NCI-H774 (cell line): ENCODE measurements at regions not wholly inside any gene's neighbourhood (a gene's known extent, or its start where the extent isn't known, plus 50 kb on each side); places are given as distances from the start of the nearest gene placed in this dataset.
A peak's percentile ranks its signal among the peaks of the same experiment; 100 is the strongest.
"Not testable (repeated sequence)": the region's sequence is repeated elsewhere in the genome, so short reads cannot be mapped to it uniquely, and the experiment has no call there.

ENCODE experiments used
- DNase-seq: peaks from one replicate; lab custom pipeline; 2025; lab: John Stamatoyannopoulos, UW

DNA sequence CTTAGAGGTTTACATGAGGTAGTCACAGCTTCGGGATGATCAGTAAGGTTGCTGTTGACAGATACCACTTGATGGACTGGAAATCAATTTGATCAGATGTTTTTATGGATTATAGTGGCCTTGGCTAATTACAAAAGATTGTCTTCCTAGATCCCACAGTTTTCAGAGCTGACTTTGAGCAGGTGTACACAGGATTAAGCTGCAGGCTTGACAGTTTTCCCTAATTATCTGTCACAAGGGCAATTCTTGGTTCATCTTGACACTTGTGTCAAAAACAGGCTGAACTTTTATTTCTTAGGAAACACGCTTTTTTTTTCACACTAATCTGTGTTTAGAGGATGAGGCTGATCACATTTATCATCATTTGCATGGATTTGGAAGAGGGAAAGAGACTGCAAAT lies 824.0 kb upstream of the PIK3C3 start:
- DNase-seq = no peak

DNA sequence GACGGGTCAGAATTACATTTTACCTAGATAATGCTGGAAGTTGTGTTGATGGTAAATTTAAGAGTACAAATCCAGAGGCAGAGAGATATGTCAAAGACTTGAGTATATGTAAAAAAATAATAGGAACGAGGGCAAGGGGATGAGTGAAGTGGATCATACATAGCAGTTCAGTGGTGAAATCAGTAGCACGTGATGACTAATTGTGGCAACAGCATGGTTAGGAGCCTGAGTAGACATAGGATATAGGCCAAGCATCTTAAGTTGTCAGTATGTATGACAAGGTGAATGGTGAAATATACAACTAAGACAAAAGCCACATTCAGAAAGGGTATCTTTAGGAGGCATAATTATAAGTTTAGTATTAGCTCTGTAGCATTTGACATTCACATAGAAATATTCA lies 826.5 kb upstream of the PIK3C3 start:
- DNase-seq = no peak

DNA sequence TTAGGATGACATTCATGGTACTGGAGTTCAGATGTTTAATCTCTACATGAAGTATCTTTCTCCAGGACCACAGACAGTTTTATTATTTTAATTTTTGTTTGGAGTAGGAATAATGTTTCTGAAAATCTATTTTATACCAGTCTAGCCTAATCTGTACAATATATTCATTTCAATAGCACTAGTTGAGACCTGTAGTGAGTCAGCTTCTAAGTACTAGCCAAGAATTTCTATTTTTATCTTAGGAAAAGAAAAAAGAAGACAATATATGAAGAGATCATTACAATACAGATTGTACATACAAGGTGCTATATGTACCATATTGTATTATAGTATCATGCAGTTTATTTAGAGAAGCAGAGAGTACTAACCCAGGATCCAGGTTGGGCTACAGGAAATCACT lies 826.9 kb upstream of the PIK3C3 start:
- no peak for DNase-seq

DNA sequence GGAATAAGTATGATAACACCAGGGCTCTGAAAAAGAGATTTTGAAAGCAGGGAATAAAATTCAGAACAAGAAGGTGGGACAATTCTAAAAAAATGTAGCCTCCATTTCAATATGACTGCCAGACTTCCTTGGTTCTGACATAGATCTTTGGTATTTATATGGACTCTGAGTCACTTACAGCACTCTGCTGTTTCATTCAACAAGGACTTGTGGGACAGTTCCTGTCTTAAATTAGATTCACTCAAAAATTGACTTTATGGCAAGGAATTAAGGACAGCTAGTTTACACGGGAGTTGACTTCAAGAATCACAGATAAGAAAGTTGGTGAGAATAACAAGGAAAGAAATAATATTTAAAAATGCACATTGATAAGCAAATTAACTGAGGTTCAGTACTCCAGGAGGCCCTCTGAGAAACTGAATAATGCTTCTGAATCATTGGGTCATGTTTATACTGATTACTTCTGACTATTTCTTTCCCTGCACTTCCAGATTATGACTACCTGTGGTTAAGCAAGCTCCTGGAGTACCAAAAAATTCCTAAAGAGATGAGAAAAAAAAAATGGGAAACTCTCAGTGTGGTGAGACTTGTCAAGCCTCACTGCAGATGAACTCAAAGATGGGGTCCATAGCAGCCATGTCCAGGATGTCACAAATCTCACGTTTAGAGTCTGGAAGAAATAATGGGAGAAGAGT lies 828.3 kb upstream of the PIK3C3 start:
- DNase-seq = no peak

DNA sequence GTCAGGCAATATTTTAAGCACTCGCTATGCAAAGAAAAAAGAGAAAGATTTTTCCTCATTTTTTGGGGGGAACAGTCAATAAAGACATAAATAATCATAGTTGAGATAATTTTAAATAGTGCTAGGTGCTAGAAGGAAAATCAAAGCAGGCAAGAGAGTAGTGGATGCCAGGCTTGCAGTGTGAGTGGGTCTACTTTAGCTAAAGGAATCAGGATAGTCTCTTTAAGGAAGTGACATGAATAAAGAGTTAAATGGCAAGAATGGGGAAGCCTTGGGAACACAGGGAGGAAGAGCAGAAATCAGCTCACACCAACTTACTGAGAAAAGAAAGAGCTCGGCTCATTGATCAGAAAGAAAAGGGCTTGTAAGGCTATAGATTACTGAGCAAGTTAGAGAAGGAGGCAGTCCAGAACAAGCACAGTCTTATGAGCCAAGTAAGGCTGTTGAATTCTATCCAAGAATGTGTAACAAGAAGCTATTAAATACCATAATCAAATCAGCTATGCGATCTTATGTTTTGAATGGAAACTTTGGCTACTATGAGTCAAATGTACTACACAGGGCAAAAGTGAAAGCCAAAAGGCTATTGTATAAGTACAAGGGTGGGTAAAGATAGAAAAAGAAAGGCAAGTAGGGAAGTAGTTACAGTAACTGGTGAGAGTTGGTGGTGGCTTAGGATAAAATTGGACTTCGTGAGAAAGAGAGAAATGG lies 833.8 kb upstream of the PIK3C3 start:
- no peak for DNase-seq

DNA sequence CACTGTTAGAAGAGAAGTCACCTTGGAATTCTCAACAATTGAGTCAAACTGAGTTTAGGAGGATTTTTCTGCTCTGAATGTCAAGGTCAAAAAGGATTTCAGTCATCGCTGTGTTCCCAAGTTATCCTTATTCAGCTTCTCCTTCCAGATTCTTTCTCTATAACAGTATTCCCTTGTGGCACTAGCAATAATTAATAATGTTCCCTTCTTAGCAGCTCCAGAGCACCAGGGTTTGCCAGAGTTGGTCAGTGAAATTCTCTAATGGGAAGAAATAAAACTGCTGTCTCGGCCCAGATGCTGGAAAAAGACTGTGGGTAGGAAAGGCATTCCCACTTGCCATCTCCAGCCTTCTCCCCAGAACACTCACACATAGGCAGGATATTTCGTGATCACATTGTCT lies 836.0 kb upstream of the PIK3C3 start:
- DNase-seq = no peak

DNA sequence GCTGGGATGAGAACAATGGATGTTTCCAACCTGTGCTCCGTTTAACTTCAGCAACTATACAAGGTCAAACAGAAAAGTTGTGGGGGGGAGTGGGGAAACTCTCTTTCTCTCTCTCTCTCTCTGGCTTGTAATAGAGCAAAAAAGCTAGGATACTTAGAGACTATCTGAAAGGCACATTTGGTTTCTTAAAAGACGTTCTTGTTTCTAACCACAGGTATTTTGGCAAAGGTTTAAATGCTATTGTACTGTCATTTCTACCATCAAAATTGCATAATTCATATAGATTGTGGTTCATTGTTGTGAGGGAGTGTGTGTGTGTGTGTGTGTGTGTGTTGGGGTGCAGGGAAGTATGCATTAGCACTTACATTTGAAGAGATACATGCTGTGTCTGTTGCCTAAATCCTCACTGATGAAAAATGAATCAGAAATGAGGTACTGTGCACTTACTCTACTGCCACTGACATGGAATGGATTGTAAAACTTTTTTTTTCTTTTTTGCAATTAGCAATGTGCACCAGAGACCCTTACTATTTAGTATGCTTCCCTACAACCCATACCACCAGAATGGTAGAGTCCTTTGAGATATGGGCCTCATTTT lies 841.0 kb upstream of the PIK3C3 start:
- no peak for DNase-seq

DNA sequence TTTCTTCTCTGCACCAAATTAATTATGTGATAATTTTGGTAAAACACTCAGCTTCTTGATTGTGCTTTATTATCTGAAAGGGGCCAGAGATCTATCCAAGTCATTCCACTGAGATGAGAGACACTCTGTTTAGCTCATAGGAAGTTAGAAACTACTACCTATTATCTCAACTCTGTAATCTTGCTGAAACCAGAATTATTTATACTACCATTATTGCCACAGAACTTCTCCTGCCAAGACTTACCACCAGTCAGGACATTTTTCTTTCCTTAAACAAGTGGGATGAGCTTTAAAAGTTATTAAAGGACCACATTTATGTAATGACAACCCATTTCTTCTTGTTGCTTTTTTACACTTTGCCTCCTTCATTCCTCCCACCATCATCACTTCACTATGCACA lies 855.6 kb upstream of the PIK3C3 start:
- DNase-seq = no peak

DNA sequence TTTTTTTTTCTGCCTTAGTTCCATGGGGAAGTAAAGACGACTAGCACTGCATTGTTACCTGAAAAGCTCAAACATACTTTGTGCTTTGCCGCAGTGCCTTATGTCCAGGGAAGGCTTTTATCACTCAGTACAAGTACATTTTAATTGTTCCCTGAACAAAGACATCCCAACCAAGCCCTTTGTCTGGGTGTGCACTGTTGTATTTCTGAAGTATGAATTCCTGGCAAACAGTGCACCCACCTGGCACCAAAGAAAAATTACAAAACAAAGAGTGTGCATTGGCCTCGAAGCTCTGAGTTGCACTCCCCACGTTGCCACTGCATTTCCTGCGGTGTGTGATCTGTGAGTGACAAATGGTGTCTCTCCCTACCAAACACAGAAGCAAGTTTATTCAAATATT lies 858.5 kb upstream of the PIK3C3 start:
- peak; percentile 76 for DNase-seq

DNA sequence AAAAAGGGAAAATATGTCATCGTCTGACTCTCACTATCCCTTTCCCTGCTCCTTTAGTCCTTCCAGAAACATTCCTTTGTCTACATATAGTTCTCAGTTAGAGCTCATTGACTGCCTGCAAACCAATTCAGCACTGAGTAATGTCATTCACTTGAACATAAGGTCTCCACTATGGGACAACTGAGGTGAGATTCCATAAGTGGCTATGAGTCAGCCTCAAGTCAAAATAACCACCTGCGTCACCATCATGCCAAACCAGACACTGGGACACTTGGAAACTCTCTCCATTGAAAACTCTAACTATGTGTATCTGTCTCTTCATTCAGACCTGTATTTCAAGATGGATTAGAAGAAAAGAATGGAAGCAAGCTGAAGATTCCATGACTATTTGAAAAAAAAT lies 878.0 kb upstream of the PIK3C3 start:
- no peak for DNase-seq

DNA sequence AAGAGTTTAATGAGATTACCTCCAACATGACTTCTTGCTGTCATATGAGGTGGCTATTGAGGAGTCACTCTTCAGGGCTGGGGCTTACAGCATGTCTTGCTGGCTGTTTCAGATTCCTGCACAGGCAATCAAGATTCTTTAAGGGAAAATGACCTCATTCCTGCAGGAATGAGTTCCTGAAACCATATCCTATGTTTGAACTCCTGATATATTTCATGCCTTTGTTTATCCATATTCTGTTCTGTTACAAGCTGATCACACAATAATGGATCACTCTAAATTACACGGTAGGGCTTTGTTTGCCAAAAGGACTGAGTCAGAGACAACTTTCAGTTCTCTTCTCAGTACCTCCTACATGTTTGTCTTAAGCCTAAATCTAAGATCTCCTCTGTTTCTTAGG lies 879.8 kb upstream of the PIK3C3 start:
- DNase-seq = no peak

DNA sequence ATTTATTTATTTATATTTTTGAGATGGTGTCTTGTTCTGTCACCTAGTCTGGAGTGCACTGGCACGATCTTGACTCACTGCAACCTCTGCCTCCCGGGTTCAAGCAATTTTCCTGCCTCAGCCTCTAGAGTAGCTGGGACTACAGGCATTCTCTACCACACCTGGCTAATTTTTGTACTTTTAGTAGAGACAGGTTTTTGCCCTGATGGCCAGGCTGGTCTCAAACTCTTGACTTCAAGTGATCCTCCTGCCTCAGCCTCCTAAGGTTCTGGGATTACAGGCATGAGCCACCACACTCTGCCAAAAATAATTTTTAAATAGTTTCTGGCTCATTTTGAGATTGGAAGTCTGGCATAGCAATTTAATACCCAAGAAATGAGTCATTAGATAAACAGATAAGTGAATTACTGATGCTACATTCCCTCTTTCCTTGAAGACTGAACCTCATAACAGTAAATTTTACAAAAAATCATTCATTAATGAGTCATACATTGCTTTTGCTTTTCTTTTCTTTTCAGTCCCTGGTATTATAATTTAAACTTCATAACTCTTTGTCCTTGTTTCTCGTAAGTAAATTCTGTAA lies 881.6 kb upstream of the PIK3C3 start:
- no peak for DNase-seq

DNA sequence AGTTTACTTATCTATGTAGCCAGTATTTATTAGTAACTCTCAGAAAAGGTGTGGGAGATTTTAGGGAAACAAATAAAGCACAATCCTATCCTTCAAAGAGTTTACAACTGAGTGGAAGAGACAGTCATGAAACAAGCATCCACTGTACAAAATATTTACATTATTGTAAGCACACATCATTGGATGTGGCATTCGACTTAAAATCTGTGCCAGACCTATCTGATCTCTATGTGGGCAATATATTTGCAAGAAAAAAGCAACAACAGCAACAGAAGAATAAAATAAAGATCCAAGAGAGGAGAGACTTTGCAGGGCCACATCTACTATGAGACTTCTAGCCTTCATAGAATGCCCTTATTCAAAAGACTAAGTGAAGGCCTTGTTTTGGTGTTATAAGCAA lies 882.1 kb upstream of the PIK3C3 start:
- DNase-seq = no peak

DNA sequence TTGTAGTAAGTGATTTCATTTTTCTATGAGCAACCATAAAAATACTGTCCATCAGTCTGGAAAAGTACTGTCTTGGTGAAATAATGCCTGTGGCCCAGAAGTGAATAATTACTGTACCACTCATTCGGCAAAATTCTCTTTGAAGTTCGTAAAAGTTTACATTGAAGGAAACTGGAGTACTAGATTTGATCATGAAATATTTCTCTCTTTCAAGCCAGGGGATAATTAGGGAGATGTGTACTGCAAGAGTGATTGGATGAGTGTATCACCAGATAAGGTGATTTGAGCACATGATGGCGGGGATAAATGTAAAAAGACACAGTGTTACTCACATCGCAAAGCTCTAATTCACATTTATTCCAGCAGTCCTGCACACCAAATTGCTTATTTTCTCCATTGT lies 883.2 kb upstream of the PIK3C3 start:
- DNase-seq = no peak

DNA sequence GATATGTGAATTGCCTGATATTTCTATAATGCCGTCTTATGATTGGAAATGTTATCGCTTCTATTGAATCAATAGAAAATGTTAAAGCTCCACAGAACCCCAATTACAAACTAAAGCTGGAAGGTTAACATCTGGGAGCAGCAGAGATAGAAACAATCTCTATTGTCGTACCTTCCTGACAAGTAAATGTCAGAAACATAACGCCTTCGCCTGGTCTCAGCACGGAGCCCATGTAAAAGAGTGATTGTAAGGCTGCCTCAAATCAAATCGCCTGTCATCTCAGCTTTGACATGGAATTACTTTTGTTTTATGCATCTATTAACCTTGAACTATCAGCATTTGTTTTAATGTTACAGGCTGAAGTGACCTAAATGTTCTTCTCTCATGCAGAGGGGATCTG lies 885.9 kb upstream of the PIK3C3 start:
- no peak for DNase-seq

DNA sequence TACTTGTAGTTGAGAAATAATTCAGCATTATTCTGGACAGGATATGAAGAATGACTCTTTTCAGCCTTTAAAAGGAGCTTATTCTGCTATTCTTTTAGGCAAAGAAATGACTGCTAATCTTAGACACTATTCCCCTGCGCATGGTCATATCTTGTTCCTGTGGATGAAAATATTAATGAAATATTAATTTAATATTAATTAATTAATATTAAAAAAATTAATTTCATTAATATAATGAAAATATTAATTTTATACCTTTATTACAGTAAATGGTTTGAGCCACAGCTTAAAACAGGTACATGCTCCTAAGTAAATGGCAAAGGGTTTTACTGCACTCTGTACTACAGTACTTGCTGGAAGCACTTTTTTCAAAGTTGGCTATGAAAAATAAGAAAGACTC lies 890.1 kb upstream of the PIK3C3 start:
- DNase-seq = no peak

DNA sequence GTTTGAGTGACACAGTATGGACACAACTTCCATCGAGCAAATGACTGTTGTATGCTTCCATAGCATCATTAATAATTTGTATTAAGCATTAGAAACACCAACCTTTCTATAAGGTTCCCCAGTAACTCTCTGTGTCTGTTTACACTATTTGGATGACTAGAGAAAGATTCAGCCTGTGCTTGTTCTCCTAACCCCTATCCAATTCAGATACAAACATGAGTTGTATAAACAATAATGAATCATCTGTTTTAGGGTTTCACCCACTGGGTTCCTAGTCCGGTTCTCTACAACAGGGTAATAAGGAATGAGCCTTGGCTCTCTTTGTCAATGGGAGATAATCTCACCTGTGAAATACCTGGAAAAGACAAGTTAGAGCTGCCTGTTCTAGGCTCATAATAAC lies 894.1 kb upstream of the PIK3C3 start:
- DNase-seq = no peak

DNA sequence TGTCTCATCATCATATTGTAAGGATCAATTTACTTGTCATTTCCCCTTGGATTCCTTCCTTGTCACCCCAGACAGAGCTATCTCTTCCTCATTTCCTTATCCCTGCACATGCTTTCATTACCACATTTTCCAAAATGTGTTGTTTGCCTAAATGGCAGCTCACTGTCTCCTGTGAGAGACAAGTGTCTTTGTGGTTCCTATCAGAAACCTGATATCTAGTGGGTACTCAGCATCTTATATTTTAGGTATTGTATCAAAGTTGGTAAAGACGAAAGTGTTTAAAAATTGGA lies 896.0 kb upstream of the PIK3C3 start:
- no peak for DNase-seq

DNA sequence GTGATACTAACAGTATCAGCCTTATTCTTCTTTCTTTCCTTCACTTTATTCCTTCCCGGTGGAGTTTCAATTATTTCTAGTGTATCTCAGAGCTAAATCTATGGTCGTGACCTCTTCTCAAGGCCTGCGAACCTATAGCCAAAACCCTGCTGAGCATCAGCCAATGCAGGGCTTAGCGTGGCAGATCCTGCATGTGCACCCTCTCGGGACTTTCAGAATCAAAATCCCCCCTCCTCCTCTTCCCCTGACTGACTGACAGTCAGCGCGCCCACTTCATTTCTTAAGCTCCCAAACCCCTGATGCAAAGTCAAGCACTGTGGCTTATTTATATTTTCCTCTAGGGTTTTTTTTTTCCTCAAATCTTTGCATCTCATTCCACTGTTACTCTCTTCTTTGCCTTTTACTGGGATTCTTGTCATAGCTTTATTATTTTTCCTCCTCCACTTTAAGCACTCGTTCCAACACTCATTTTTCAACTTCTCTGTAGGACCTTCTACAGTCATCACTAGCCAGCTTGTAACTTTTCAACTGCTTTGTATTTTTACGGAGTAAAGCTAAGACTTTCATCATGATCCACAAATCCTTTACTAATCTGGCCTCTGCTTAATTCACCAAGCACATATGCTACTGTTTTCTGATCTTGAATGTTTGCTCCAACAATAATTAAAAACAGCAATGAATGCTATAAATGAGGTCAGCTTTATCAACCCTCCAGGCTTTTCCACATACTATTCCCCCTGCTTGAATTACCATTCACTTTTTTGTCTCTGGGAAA lies 896.5 kb upstream of the PIK3C3 start:
- DNase-seq = no peak

DNA sequence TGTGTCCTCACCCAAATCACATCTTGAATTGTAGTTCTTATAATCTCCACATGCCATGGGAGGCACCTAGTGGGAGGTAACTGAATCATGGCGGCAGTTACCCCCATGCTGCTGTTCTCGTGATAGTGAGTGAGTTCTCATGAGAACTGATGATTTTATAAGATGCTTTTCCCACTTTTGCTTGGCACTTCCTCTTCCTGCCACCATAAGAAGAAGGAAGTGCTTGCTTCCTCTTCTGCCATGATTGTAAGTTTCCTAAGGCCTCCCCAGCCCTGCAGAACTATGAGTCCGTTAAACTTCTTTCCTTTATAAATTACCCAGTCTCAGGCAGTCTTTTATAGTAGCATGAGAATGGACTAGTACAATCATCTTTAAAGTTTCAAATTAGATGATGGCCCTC lies 902.4 kb upstream of the PIK3C3 start:
- DNase-seq = no peak

DNA sequence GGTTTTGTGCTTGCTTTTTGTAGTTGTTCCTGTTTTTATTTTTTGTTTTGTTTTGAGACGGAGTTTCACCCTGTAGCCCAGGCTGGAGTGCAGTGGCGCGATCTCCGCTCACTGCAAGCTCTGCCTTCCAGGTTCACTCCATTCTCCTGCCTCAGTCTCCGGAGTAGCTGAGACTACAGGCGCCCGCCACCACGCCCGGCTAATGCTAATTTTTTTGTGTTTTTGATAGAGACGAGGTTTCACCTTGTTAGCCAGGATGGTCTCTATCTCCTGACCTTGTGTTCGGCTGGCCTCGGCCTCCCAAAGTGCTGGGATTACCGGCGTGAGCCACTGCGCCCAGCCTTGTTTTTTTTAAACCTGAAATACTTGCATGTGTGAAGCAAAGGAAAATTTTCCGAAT lies 908.8 kb upstream of the PIK3C3 start:
- not testable (repeated sequence) for DNase-seq

DNA sequence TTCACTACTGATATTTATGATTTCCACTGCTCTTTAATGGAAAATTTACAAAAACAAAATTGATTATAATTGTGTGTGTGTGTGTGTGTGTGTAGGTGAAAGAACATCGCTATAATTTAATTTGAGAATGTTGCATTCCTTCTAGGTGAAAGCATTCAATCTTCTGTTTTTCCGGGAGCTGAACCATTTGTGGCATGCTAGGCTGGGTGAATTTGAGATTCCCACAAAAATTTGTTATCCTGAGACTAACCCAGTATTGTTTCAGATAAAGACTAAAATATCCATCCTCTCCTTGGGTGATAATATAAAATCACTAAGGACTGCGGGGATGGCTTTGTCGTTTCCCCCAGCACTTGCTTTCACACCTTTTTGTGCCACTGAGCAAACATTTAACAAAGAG lies 911.2 kb upstream of the PIK3C3 start:
- no peak for DNase-seq

DNA sequence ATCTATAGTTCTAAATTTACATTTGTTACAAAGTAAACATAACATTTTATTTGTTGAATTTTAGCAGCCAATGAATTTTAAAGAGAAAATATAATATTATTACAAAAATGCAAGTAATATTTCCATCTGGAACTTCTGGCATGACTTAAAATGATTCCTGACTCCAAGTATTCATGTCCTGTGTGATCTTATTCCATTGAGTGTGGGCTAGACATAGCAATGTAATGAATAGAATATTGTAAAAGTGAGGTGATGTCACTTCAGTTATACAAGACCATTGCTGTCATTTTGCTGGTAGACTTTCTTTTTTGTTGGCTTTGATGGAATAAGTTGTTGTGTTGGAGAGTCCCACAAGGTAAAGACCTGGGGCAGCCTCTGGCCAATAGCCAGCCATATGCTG lies 912.2 kb upstream of the PIK3C3 start:
- DNase-seq = no peak
